Upper lobe of left lung (tissue), 4 donors: ENCODE measurements at regions not wholly inside any gene's neighbourhood (a gene's known extent, or its start where the extent isn't known, plus 50 kb on each side); places are given as distances from the start of the nearest gene placed in this dataset.

Experiments
- CTCF ChIP-seq, 6 experiments: fragments of 450-650 bp in 4 of 6; fragments of 200-600 bp in 2 of 6; sonication (generic) in 2 of 6; IDR thresholded peaks; one replicate each; pipeline ENCODE4 v1.5.1; 2016 to 2019; ENCODE audit warnings: antibody characterized with exemption in 6 of 6
- EP300 ChIP-seq, 4 donors: sonication (generic); formaldehyde crosslinking; IDR thresholded peaks; one replicate each; pipeline ENCODE4 v1.5.1; 2017; ENCODE audit warnings: antibody characterized with exemption in 4 of 4, control low read depth in 2 of 4
- POLR2AphosphoS5 ChIP-seq, 2 donors: sonication (generic); formaldehyde crosslinking; IDR thresholded peaks; one replicate each; pipeline ENCODE4 v1.5.1; 2017; ENCODE audit warnings: antibody characterized with exemption in 2 of 2

- TF ChIP-seq POLR2AphosphoS5 (IDR thresholded peaks at IDR 0.05) (no peak), CTCF (IDR thresholded peaks at IDR 0.05) (no peak), EP300 (IDR thresholded peaks at IDR 0.05) (no peak)
Observed at GRCh38 chr11:37616291-37616690, 1018.3 kb upstream of the RAG2 start.
